ENCODE measurements at regions not wholly inside any gene's neighbourhood (a gene's known extent, or its start where the extent isn't known, plus 50 kb on each side); places are given as distances from the start of the nearest gene placed in this dataset.

DNA sequence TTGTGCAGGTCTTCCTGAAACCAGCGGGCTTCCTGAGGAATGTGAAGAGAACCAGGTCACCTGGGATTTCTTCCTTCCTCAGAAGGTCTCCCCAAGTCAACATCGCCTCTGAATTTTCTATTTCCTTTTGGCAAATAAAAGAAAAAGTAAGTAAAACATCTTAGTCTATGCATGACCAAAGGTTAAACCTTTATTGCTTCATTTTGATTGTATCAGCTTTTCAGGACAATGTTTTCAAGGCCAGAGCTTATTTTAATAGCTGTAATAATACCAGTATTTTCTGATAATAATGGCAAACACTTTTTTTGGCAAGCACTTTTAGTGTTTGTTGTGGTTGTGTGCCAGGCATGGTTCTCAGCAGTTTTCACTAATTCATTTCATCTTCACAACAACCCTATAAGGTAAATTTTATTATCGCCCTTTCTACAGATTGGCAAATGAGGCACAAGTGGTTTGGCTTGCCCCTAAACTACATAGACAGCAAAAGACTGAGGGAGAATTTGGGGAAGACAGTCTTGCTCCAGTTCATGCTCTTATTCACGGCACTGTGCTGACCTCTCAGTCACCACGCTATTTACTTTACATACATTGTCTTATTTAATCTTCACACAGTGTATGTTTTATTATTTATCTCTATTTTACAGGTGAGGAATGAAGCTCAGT is 110.4 kb downstream of the RPL22L1 start:
- no peak overlapping the region for H3K4me3 Mint-ChIP-seq (ENCODE audit: low read depth, unreplicated experiment)
- TF ChIP-seq, protein P1, sequence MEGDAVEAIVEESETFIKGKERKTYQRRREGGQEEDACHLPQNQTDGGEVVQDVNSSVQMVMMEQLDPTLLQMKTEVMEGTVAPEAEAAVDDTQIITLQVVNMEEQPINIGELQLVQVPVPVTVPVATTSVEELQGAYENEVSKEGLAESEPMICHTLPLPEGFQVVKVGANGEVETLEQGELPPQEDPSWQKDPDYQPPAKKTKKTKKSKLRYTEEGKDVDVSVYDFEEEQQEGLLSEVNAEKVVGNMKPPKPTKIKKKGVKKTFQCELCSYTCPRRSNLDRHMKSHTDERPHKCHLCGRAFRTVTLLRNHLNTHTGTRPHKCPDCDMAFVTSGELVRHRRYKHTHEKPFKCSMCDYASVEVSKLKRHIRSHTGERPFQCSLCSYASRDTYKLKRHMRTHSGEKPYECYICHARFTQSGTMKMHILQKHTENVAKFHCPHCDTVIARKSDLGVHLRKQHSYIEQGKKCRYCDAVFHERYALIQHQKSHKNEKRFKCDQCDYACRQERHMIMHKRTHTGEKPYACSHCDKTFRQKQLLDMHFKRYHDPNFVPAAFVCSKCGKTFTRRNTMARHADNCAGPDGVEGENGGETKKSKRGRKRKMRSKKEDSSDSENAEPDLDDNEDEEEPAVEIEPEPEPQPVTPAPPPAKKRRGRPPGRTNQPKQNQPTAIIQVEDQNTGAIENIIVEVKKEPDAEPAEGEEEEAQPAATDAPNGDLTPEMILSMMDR (IDR thresholded peaks at IDR 0.05; ENCODE audit: unreplicated experiment), result no peak
- CTCF ChIA-PET, result interaction anchor here (0.6 to 1.6 kb wide), 3 partner anchors 8 to 954 kb away, joined by 3 to 6 read pairs (median 3); no protein-coding TSS in a partner anchor
- H3K4me1 Mint-ChIP-seq (ENCODE audit: low read depth, unreplicated experiment), result peaks cover 21% of the 10 kb centered on the region
- BruUV-seq (replicated peaks), result no TSS peak
- intact Hi-C loops (cut with micrococcal nuclease; ENCODE audit: unreplicated experiment), result no loop called here
- H3K27me3 Mint-ChIP-seq (ENCODE audit: unreplicated experiment), result no peaks in the 10 kb centered on the region
- H3K9me3 Mint-ChIP-seq (ENCODE audit: low read depth, unreplicated experiment), result no peaks in the 10 kb centered on the region
- H3K36me3 Mint-ChIP-seq (ENCODE audit: insufficient read depth, unreplicated experiment), result no peaks in the 10 kb centered on the region
- no peak for DNase-seq
- H3K27ac Mint-ChIP-seq (ENCODE audit: unreplicated experiment), result no peak overlapping the region

DNA sequence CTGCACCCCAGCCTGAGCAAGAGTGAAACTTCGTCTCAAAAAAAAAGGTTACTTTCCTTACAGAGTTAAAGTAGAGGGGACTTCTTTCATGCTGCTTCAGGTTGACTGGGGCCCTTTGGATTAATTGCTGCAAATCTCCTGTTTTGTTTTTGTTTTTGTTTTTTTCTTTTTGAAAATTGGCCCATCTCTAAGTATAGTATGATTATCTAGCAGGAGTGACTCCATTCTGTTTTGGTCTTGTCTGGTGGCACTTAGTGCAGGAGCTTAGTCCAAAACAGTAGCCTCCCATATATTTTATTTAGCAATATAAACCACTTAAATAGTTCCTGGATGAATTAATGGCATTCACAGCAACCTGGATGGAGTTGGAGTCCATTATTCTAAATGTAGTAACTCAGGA is 113.0 kb downstream of the RPL22L1 start:
- Mint-ChIP-seq H3K4me1 (ENCODE audit: low read depth, unreplicated experiment) (peaks cover 31% of the 10 kb centered on the region), H3K9me3 (ENCODE audit: low read depth, unreplicated experiment) (no peaks in the 10 kb centered on the region), H3K4me3 (ENCODE audit: low read depth, unreplicated experiment) (no peak overlapping the region), H3K27me3 (ENCODE audit: unreplicated experiment) (no peaks in the 10 kb centered on the region), H3K36me3 (ENCODE audit: insufficient read depth, unreplicated experiment) (no peaks in the 10 kb centered on the region), H3K27ac (ENCODE audit: unreplicated experiment) (no peak overlapping the region)
- DNase-seq, result no peak
- CTCF ChIA-PET, result no interaction called here
- TF ChIP-seq, protein P1 (IDR thresholded peaks at IDR 0.05; ENCODE audit: unreplicated experiment), result no peak
- intact Hi-C loops (cut with micrococcal nuclease; ENCODE audit: unreplicated experiment), result no loop called here
- BruUV-seq (replicated peaks), result no TSS peak

DNA sequence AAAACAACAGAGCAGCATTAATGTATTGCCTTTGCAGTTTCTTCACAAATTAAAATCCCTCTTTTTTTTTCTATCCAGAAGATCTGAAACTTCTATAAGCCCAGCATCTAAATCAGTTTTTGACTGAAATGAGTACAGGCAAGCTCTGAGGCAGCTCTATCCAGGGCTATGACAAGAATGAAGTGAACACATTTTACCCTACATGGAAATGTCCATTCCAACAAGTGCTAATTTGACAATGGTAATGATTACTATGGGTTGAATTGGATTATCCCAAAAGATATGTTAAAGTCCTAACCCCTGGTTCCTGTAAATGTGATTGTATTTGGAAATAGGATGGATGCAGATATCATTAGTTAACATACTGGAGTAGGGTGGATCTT is 115.7 kb downstream of the RPL22L1 start:
- BruUV-seq (replicated peaks), result no TSS peak
- Mint-ChIP-seq H3K4me1 (ENCODE audit: low read depth, unreplicated experiment) (peaks cover 34% of the 10 kb centered on the region), H3K27ac (ENCODE audit: unreplicated experiment) (no peak overlapping the region), H3K4me3 (ENCODE audit: low read depth, unreplicated experiment) (no peak overlapping the region), H3K9me3 (ENCODE audit: low read depth, unreplicated experiment) (peaks cover 3% of the 10 kb centered on the region), H3K36me3 (ENCODE audit: insufficient read depth, unreplicated experiment) (no peaks in the 10 kb centered on the region), H3K27me3 (ENCODE audit: unreplicated experiment) (no peaks in the 10 kb centered on the region)
- CTCF ChIA-PET, result no interaction called here
- no peak for DNase-seq
- TF ChIP-seq, protein P1 (IDR thresholded peaks at IDR 0.05; ENCODE audit: unreplicated experiment), result no peak
- intact Hi-C loops (cut with micrococcal nuclease; ENCODE audit: unreplicated experiment), result no loop called here

DNA sequence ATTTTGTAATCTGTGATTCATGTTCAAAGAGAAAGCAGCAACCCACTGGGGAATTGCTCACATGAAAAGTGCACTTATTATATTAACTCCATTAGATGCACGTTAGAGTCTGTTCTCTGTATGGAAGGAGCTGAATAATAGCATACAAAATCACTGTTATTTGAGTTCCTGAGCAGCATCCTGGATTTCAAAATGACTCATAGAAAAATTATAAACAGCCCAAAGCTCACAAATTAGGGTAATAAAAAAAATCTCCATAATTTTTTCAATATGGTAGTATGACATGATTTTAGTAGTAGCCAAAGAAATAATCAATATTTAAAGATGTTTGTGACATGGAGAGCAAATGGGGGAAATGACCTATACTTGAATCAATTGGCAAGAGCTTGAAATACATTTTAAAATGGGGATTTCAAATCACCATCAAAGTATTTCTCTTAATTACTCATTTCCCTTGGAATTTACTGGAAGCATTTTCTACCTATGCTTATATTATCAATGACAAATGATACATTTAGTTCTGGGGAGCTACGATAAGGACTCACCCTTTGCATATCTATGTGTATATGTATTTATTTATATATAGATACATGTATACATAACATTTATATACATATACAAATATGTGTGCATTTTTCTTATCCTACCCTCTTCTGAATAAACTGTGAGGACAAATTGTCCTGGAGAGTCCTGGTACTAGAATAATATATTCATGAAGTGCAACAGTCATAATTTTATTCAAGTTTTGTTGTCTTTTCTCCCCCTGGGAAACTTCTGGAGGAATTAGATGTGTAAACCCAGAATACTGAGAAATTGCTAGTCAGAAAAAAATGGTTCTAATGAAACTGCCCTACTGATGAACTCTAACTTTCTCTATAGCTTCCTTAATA is 116.3 kb downstream of the RPL22L1 start:
- Mint-ChIP-seq H3K4me3 (ENCODE audit: low read depth, unreplicated experiment) (no peak overlapping the region), H3K27me3 (ENCODE audit: unreplicated experiment) (no peaks in the 10 kb centered on the region), H3K27ac (ENCODE audit: unreplicated experiment) (no peak overlapping the region), H3K36me3 (ENCODE audit: insufficient read depth, unreplicated experiment) (no peaks in the 10 kb centered on the region), H3K9me3 (ENCODE audit: low read depth, unreplicated experiment) (peaks cover 3% of the 10 kb centered on the region), H3K4me1 (ENCODE audit: low read depth, unreplicated experiment) (peaks cover 30% of the 10 kb centered on the region)
- BruUV-seq (replicated peaks), result no TSS peak
- CTCF ChIA-PET, result no interaction called here
- no peak for DNase-seq
- TF ChIP-seq, protein P1 (IDR thresholded peaks at IDR 0.05; ENCODE audit: unreplicated experiment), result no peak
- intact Hi-C loops (cut with micrococcal nuclease; ENCODE audit: unreplicated experiment), result no loop called here

All from Calu3 (cell line).